Esophagus (tissue), 2 donors: ENCODE measurements at regions not wholly inside any gene's neighbourhood (a gene's known extent, or its start where the extent isn't known, plus 50 kb on each side); places are given as distances from the start of the nearest gene placed in this dataset.
"Not testable (repeated sequence)": the region's sequence is repeated elsewhere in the genome, so short reads cannot be mapped to it uniquely, and the experiment has no call there.

Experiments
- H3K27ac ChIP-seq, 2 donors: one replicate each; pipeline ENCODE4 v1.5.1; 2013; ENCODE audit warnings: low read depth in 2 of 2, mild to moderate bottlenecking in 2 of 2, inconsistent platforms in 1 of 2, low read length in 1 of 2, moderate library complexity in 1 of 2
- H3K27me3 ChIP-seq, 2 donors: one replicate each; pipeline ENCODE4 v1.6.1; 2013; ENCODE audit warnings: low read length in 2 of 2, control low read depth in 1 of 2, mild to moderate bottlenecking in 1 of 2; ENCODE audit not compliant: insufficient read depth in 2 of 2, control insufficient read depth in 1 of 2
- H3K36me3 ChIP-seq, 2 donors: one replicate each; pipeline ENCODE4 v1.6.1; 2013; ENCODE audit warnings: low read length in 1 of 2; ENCODE audit not compliant: control insufficient read depth in 2 of 2, insufficient read depth in 2 of 2
- H3K4me1 ChIP-seq, 2 donors: one replicate each; pipeline ENCODE4 v1.6.1; 2013; ENCODE audit warnings: low read length in 1 of 2; ENCODE audit not compliant: control insufficient read depth in 2 of 2, insufficient read depth in 2 of 2
- H3K4me3 ChIP-seq, 2 donors: one replicate each; pipeline ENCODE4 v1.5.1; 2013; ENCODE audit warnings: low read length in 2 of 2, mild to moderate bottlenecking in 2 of 2, low read depth in 1 of 2, moderate library complexity in 1 of 2
- H3K9me3 ChIP-seq, 2 donors: one replicate each; pipeline ENCODE4 v1.6.1; 2013; ENCODE audit warnings: mild to moderate bottlenecking in 2 of 2, low read depth in 1 of 2, low read length in 1 of 2, moderate library complexity in 1 of 2; ENCODE audit not compliant: control insufficient read depth in 2 of 2, insufficient read depth in 1 of 2
- whole genome bisulfite sequencing, 2 donors: extraction: QIAGEN DNeasy Blood & Tissue Kit; methylation state at CpG; one replicate each; pipeline ENCODE4 v1.1.7; 2013; 5-methylcytosine and 5-hydroxymethylcytosine counted together
- donor health status: healthy with polysubstance abuse.
- donor health status: Bipolar disorder and iron deficiency.

GRCh38 chr4:19197838-19198237 lies 1053.9 kb upstream of the SLIT2 start:
- H3K9me3 ChIP-seq, H3K4me1 ChIP-seq, H3K4me3 ChIP-seq, H3K27me3 ChIP-seq, H3K36me3 ChIP-seq, H3K27ac ChIP-seq: not testable (repeated sequence)
- 89 to 94% methylated on average over 17 of the region's 17 CpGs for WGBS, 2 donors

- WGBS, 2 donors, result 50 to 59% methylated on average over 2 of the region's 2 CpGs
- Histone ChIP-seq H3K4me3 (no peak overlapping the region), H3K27me3 (no peaks in the 10 kb centered on the region), H3K4me1 (no peaks in the 10 kb centered on the region), H3K9me3 (no peaks in the 10 kb centered on the region), H3K36me3 (no peaks in the 10 kb centered on the region), H3K27ac (no peak overlapping the region)
Observed at GRCh38 chr4:19195696-19196095, 1056.0 kb upstream of the SLIT2 start.

- no peaks in the 10 kb centered on the region for H3K4me1 ChIP-seq
- WGBS, 2 donors, result 61 to 65% methylated on average over 3 of the region's 3 CpGs
Observed at GRCh38 chr4:19194672-19195071, 1057.0 kb upstream of the SLIT2 start.

GRCh38 chr4:19193274-19193981 lies 1058.3 kb upstream of the SLIT2 start:
- 59 to 68% methylated on average over 9 of the region's 9 CpGs for WGBS, 2 donors
- Histone ChIP-seq H3K27ac (no peak overlapping the region), H3K4me3 (no peak overlapping the region)

More at GRCh38 chr4:19194672-19195071, 1057.0 kb upstream of the SLIT2 start:
- H3K27me3 ChIP-seq, result no peaks in the 10 kb centered on the region
- no peak overlapping the region for H3K27ac ChIP-seq
- H3K4me3 ChIP-seq, result no peak overlapping the region
- no peaks in the 10 kb centered on the region for H3K9me3 ChIP-seq
- no peaks in the 10 kb centered on the region for H3K36me3 ChIP-seq

GRCh38 chr4:19191979-19192650 lies 1059.6 kb upstream of the SLIT2 start:
- Histone ChIP-seq H3K9me3 (no peaks in the 10 kb centered on the region), H3K4me1 (no peaks in the 10 kb centered on the region), H3K27me3 (no peaks in the 10 kb centered on the region), H3K4me3 (no peak overlapping the region), H3K36me3 (no peaks in the 10 kb centered on the region), H3K27ac (no peak overlapping the region)
- 0 to 89% methylated on average over 1 of the region's 1 CpG for WGBS, 2 donors

More at GRCh38 chr4:19193274-19193981, 1058.3 kb upstream of the SLIT2 start:
- no peaks in the 10 kb centered on the region for H3K27me3 ChIP-seq
- H3K9me3 ChIP-seq, result no peaks in the 10 kb centered on the region
- H3K36me3 ChIP-seq, result no peaks in the 10 kb centered on the region
- H3K4me1 ChIP-seq, result no peaks in the 10 kb centered on the region

GRCh38 chr4:19187691-19188090 lies 1064.0 kb upstream of the SLIT2 start:
- WGBS, 2 donors, result 53 to 64% methylated on average over 3 of the region's 3 CpGs
- no peaks in the 10 kb centered on the region for H3K4me1 ChIP-seq
- no peaks in the 10 kb centered on the region for H3K9me3 ChIP-seq
- no peaks in the 10 kb centered on the region for H3K36me3 ChIP-seq
- H3K4me3 ChIP-seq, result no peak overlapping the region
- H3K27ac ChIP-seq, result no peak overlapping the region
- no peaks in the 10 kb centered on the region for H3K27me3 ChIP-seq

GRCh38 chr4:19187096-19187495 lies 1064.6 kb upstream of the SLIT2 start:
- Histone ChIP-seq H3K9me3 (no peaks in the 10 kb centered on the region), H3K4me1 (no peaks in the 10 kb centered on the region), H3K4me3 (no peak overlapping the region), H3K36me3 (no peaks in the 10 kb centered on the region), H3K27ac (no peak overlapping the region), H3K27me3 (no peaks in the 10 kb centered on the region)
- WGBS, 2 donors, result 31 to 40% methylated on average over 2 of the region's 2 CpGs

GRCh38 chr4:19181631-19182030 lies 1070.1 kb upstream of the SLIT2 start:
- not testable (repeated sequence) for H3K27ac ChIP-seq, H3K36me3 ChIP-seq, H3K9me3 ChIP-seq, H3K27me3 ChIP-seq, H3K4me1 ChIP-seq, H3K4me3 ChIP-seq

- Histone ChIP-seq H3K4me1 (no peaks in the 10 kb centered on the region), H3K9me3 (no peaks in the 10 kb centered on the region), H3K27me3 (no peaks in the 10 kb centered on the region), H3K36me3 (no peaks in the 10 kb centered on the region), H3K27ac (no peak overlapping the region), H3K4me3 (no peak overlapping the region)
- WGBS, 2 donors, result 89 to 91% methylated on average over 2 of the region's 2 CpGs
Observed at GRCh38 chr4:19178835-19179234, 1072.9 kb upstream of the SLIT2 start.

- Histone ChIP-seq H3K9me3 (no peaks in the 10 kb centered on the region), H3K27ac (no peak overlapping the region), H3K36me3 (no peaks in the 10 kb centered on the region), H3K4me1 (no peaks in the 10 kb centered on the region), H3K4me3 (no peak overlapping the region), H3K27me3 (no peaks in the 10 kb centered on the region)
- WGBS, 2 donors, result 85 to 87% methylated on average over 4 of the region's 4 CpGs
Observed at GRCh38 chr4:19177616-19178015, 1074.1 kb upstream of the SLIT2 start.
